ENCODE measurements at regions not wholly inside any gene's neighbourhood (a gene's known extent, or its start where the extent isn't known, plus 50 kb on each side); places are given as distances from the start of the nearest gene placed in this dataset.

DNA sequence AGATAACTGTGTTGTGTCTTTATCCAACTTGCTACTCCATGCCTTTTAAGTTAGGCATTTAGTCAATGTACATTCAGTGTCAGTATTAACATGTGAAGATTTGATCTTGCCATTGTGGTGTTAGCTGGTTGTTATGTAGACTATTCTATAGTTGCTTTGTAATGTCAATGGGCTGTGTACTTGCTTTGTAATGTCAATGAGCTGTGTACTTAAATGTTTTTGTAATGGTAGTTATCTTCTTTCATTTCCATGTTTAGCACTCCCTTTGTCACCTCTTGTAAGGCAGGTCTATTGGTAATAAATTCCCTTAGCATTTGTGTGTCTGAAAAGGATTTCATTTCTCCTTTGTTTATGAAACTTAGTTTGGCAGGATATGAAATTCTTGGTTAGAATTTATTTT is 53.4 kb downstream of the MC4R start:
- intact Hi-C loops (cut with DNase I): no loop called here
- Histone ChIP-seq H3K9me3 (ENCODE audit: control insufficient read depth, low read length) (no peaks in the 10 kb centered on the region), H3K4me3 (ENCODE audit: low read length) (no peak overlapping the region), H3K4me1 (ENCODE audit: control insufficient read depth, insufficient read depth, low read length) (no peaks in the 10 kb centered on the region), H3K27me3 (ENCODE audit: control insufficient read depth, insufficient read depth) (no peaks in the 10 kb centered on the region), H3K27ac (ENCODE audit: low read length) (no peak overlapping the region)
- ATAC-seq (no peak), DNase-seq (no peak)

- no peak for DNase-seq
- WGBS: 59% methylated on average over 1 of the region's 1 CpG
- ATAC-seq: no peak
- Histone ChIP-seq H3K27me3 (ENCODE audit: control insufficient read depth, insufficient read depth) (no peaks in the 10 kb centered on the region), H3K27ac (ENCODE audit: low read length) (no peak overlapping the region), H3K4me3 (ENCODE audit: low read length) (no peak overlapping the region), H3K4me1 (ENCODE audit: control insufficient read depth, insufficient read depth, low read length) (no peaks in the 10 kb centered on the region), H3K9me3 (ENCODE audit: control insufficient read depth, low read length) (no peaks in the 10 kb centered on the region)
- intact Hi-C loops (cut with DNase I): no loop called here
Observed at GRCh38 chr18:60311676-60312360, 60.8 kb downstream of the MC4R start.

DNA sequence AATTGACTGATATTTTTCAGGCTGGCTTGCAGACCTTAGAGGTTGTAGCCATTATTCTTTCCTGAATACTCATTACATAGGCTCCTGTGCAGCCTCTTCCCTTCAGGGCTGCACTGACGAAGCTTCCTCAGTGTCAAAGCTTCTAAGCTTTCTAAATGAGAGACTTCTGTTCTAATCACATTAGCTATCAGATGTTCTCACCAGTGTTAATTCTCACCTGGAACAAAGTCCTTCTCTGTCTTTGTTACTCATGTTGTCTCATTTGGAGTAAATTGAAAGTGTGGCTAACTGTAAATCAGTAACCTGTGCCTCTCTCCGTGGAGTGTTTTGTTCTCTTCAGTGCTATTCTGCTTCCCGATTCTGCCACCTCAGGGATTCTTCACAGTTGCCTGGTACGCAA is 76.9 kb downstream of the MC4R start:
- DNase-seq: no peak
- no peaks in the 10 kb centered on the region for H3K9me3 ChIP-seq (ENCODE audit: control insufficient read depth, low read length)
- no peaks in the 10 kb centered on the region for H3K4me1 ChIP-seq (ENCODE audit: control insufficient read depth, insufficient read depth, low read length)
- 74% methylated on average over 4 of the region's 4 CpGs for WGBS
- no peak overlapping the region for H3K27ac ChIP-seq (ENCODE audit: low read length)
- intact Hi-C loops (cut with DNase I): no loop called here
- H3K4me3 ChIP-seq (ENCODE audit: low read length): no peak overlapping the region
- no peak for ATAC-seq
- no peaks in the 10 kb centered on the region for H3K27me3 ChIP-seq (ENCODE audit: control insufficient read depth, insufficient read depth)

- no peak overlapping the region for H3K4me3 ChIP-seq (ENCODE audit: low read length)
- H3K9me3 ChIP-seq (ENCODE audit: control insufficient read depth, low read length): no peaks in the 10 kb centered on the region
- DNase-seq (no peak), ATAC-seq (no peak)
- intact Hi-C loops (cut with DNase I): no loop called here
- no peak overlapping the region for H3K27ac ChIP-seq (ENCODE audit: low read length)
- no peaks in the 10 kb centered on the region for H3K4me1 ChIP-seq (ENCODE audit: control insufficient read depth, insufficient read depth, low read length)
- H3K27me3 ChIP-seq (ENCODE audit: control insufficient read depth, insufficient read depth): no peaks in the 10 kb centered on the region
- 87% methylated on average over 4 of the region's 4 CpGs for WGBS
Observed at GRCh38 chr18:60292186-60292585, 80.4 kb downstream of the MC4R start.

GRCh38 chr18:60279391-60279790 is 93.2 kb downstream of the MC4R start:
- Histone ChIP-seq H3K4me3 (ENCODE audit: low read length) (no peak overlapping the region), H3K4me1 (ENCODE audit: control insufficient read depth, insufficient read depth, low read length) (no peaks in the 10 kb centered on the region), H3K9me3 (ENCODE audit: control insufficient read depth, low read length) (no peaks in the 10 kb centered on the region), H3K27ac (ENCODE audit: low read length) (no peak overlapping the region), H3K27me3 (ENCODE audit: control insufficient read depth, insufficient read depth) (no peaks in the 10 kb centered on the region)
- DNase-seq: no peak
- intact Hi-C loops (cut with DNase I): no loop called here
- WGBS: 52% methylated on average over 1 of the region's 1 CpG
- no peak for ATAC-seq

DNA sequence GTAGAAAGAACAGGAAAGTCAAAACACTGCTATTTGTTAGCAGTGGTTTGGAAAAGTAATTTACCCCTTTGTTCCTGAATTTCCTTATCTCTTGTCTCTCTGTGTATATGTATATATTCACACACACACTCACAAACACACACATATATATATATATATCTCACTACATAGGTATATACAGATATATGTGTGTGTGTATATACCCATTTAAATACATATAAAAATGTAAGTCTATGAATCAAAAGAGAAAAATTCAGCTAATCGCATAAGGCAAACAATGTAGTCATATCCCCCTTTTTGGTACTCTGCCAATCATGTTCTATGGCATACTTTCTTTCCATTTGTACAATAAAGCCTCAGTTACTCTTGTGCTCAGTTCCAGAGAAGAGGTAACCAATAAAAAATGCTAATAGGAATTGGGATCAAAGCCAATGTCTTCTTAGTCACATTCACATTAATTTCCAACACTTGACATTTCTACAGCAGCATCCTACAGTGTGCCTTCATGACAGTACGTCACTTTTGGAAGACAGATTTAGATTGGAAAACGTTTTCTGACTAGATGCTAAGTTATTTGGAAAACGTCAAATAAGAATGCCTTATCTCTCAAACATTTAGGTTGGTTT is 94.6 kb downstream of the MC4R start:
- Histone ChIP-seq H3K4me1 (ENCODE audit: control insufficient read depth, insufficient read depth, low read length) (no peaks in the 10 kb centered on the region), H3K4me3 (ENCODE audit: low read length) (no peak overlapping the region), H3K9me3 (ENCODE audit: control insufficient read depth, low read length) (no peaks in the 10 kb centered on the region), H3K27me3 (ENCODE audit: control insufficient read depth, insufficient read depth) (no peaks in the 10 kb centered on the region), H3K27ac (ENCODE audit: low read length) (no peak overlapping the region)
- ATAC-seq (no peak), DNase-seq (no peak)
- intact Hi-C loops (cut with DNase I): no loop called here
- WGBS: 38% methylated on average over 4 of the region's 4 CpGs

- ATAC-seq: no peak
- no peak for DNase-seq
- Histone ChIP-seq H3K27ac (ENCODE audit: low read length) (no peak overlapping the region), H3K27me3 (ENCODE audit: control insufficient read depth, insufficient read depth) (no peaks in the 10 kb centered on the region), H3K9me3 (ENCODE audit: control insufficient read depth, low read length) (no peaks in the 10 kb centered on the region), H3K4me1 (ENCODE audit: control insufficient read depth, insufficient read depth, low read length) (no peaks in the 10 kb centered on the region), H3K4me3 (ENCODE audit: low read length) (no peak overlapping the region)
- 71% methylated on average over 4 of the region's 4 CpGs for WGBS
- intact Hi-C loops (cut with DNase I): no loop called here
Observed at GRCh38 chr18:60267391-60268058, 105.0 kb downstream of the MC4R start.

- no peaks in the 10 kb centered on the region for H3K4me1 ChIP-seq (ENCODE audit: control insufficient read depth, insufficient read depth, low read length)
- no peak overlapping the region for H3K4me3 ChIP-seq (ENCODE audit: low read length)
- intact Hi-C loops (cut with DNase I): no loop called here
- ATAC-seq (peak in 1 of 2 donors; percentile 56), DNase-seq (peak in 1 of 3 donors; percentile 25)
- no peaks in the 10 kb centered on the region for H3K27me3 ChIP-seq (ENCODE audit: control insufficient read depth, insufficient read depth)
- H3K9me3 ChIP-seq (ENCODE audit: control insufficient read depth, low read length): no peaks in the 10 kb centered on the region
- 38% methylated on average over 5 of the region's 5 CpGs for WGBS
- H3K27ac ChIP-seq (ENCODE audit: low read length): no peak overlapping the region
Observed at GRCh38 chr18:60266558-60266957, 106.0 kb downstream of the MC4R start.

GRCh38 chr18:60259052-60259681 is 113.4 kb downstream of the MC4R start:
- Histone ChIP-seq H3K27ac (ENCODE audit: low read length) (no peak overlapping the region), H3K9me3 (ENCODE audit: control insufficient read depth, low read length) (no peaks in the 10 kb centered on the region), H3K27me3 (ENCODE audit: control insufficient read depth, insufficient read depth) (no peaks in the 10 kb centered on the region), H3K4me3 (ENCODE audit: low read length) (no peak overlapping the region), H3K4me1 (ENCODE audit: control insufficient read depth, insufficient read depth, low read length) (no peaks in the 10 kb centered on the region)
- DNase-seq (no peak), ATAC-seq (no peak)
- intact Hi-C loops (cut with DNase I): no loop called here
- WGBS: 72% methylated on average over 6 of the region's 6 CpGs

DNA sequence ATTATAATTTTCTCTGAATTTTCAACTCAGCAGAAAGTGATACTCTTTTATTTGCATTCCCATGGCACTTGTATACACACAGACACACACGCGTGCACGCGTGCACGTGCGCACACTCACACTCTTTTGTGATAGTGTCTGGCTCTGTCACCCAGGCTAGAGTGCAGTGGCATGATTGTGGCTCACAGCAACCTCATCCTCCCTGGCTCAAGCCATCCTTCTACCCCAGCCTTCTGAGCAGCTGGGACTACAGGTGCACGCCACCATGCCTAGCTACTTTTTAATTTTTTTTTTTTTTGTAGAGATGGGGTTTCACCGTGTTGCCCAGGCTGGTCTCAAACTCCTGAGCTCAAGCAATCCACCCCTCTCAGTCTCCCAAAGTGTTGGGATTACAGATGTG is 123.2 kb downstream of the MC4R start:
- Histone ChIP-seq H3K9me3 (ENCODE audit: control insufficient read depth, low read length) (no peaks in the 10 kb centered on the region), H3K27ac (ENCODE audit: low read length) (no peak overlapping the region), H3K4me3 (ENCODE audit: low read length) (no peak overlapping the region), H3K27me3 (ENCODE audit: control insufficient read depth, insufficient read depth) (no peaks in the 10 kb centered on the region), H3K4me1 (ENCODE audit: control insufficient read depth, insufficient read depth, low read length) (no peaks in the 10 kb centered on the region)
- intact Hi-C loops (cut with DNase I): no loop called here
- 92% methylated on average over 8 of the region's 8 CpGs for WGBS
- no peak for DNase-seq
- no peak for ATAC-seq

All from right cardiac atrium (tissue), 5 donors.